Left ventricle myocardium superior (tissue), 1 donor: ENCODE measurements at regions not wholly inside any gene's neighbourhood (a gene's known extent, or its start where the extent isn't known, plus 50 kb on each side); places are given as distances from the start of the nearest gene placed in this dataset.

Experiments used
- ATAC-seq: fragments of 200-7000 bp; cut with Tn5 transposase; one replicate; pipeline ENCODE4 v1.9.1; 2020; ENCODE audit warnings: mild to moderate bottlenecking, moderate library complexity
- DNase-seq: peaks from one replicate; pipeline ENCODE4 v3.0.0-alpha.2; 2020
- intact Hi-C: fragments of 100-400 bp; cut with micrococcal nuclease; formaldehyde crosslinking; loops from one replicate; pipeline ENCODE4 v1.11.0; 2022
- donor health status: DM: no; HTN: yes; CAD: no; lungs with severe emphysema.

DNA sequence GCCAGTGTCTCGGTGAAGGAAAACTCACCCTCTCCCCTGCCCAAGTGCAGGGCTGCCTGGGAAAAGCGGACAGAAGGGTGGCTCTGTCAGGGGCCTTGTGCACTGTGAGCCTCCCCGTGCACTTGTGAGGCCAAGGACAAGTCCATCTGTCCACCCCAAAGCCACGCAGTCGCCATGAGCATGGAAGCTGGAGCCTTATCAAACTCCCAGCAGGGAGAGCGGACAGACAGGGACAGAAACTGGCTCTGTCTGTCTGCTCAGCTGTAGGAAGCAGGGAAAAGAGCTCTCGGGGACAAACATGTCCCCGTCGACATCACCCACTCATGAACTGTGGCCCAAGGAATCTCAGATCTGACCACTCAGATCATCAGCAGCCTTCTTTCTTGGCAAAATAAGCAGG lies 1385.4 kb downstream of the TBC1D22A start:
- no peak for ATAC-seq
- intact Hi-C loops, result no loop called here
- no peak for DNase-seq

DNA sequence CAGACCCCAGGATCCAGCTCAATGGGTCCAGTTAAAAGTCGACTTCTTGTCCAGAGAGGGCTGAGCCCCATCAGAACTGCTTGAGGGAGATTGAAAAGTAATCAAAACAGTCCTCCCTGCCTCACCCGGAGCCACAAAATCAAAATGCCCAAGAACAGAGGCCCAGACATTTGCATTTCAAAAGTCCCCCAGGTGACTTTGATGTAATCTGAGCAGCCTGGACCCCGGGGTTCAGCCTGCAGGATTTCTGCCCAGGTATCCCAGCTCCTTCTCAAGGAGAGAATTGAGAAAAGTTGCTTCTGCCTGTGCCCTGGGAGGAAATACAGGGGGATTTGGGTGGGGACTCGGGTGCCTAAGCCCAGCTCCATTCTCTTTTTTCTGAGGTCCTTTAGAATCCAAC lies 1385.0 kb downstream of the TBC1D22A start:
- DNase-seq (no peak), ATAC-seq (no peak)
- intact Hi-C loops, result no loop called here

DNA sequence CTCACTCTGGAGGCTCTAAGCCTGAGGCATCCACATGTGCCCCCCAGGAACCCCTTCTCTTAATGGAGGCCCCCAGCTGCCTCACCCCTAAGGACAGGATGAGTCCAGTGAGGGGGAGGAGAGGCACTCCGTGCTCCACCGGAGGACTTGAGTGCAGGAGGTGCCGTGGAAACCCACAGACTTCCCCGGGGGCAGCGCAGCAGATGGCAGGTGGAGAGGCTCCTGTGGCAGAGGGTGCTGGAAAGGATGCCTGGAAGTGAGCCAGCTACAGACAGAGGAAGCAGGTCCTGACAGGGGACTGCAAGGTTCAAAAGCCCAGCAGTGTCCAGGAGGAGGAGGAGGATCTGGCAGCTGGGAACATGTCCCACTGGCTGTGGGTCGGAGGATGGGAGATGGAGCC lies 1384.0 kb downstream of the TBC1D22A start:
- intact Hi-C loops, result no loop called here
- no peak for ATAC-seq
- no peak for DNase-seq

DNA sequence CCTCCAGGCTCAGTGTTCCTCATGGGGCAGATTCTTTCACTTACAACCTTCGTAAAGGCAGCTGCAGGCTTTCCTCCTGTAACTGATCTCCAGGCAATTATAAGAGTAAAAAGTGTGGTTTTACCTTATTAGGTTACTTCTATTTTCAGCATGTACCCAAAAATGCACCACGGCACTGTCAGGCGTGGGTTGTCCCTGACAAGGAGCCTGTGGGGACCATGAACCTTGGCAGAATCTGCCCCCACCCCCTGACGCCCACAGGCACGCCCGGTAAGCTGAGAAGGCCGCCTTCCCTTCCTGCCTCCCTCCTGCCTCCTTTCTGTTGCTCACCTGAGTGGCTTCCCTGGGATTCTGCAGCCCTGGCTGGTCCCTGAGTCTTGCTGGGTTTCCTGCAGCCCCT lies 1383.3 kb downstream of the TBC1D22A start:
- intact Hi-C loops, result no loop called here
- ATAC-seq, result no peak
- no peak for DNase-seq

DNA sequence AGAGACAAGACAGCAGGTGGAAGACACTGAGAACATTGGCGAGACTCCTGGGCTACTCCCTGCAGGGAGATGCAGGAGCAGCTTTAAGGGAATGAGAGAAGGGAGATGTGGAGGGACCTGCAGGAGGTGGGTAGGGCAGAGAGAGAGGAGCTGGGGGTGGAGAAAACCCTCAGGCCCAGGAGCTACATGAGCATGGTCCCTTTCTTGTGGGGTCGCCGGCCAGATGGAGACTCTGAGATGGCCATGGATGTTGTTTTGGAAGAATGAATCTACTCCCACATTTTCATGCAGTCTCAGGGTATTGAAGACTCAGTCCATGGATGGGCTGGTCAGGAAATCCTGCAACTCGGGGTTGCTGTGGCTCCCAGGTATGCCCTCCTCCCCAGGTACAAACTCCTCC lies 1381.9 kb downstream of the TBC1D22A start:
- DNase-seq (no peak), ATAC-seq (no peak)
- intact Hi-C loops, result no loop called here

DNA sequence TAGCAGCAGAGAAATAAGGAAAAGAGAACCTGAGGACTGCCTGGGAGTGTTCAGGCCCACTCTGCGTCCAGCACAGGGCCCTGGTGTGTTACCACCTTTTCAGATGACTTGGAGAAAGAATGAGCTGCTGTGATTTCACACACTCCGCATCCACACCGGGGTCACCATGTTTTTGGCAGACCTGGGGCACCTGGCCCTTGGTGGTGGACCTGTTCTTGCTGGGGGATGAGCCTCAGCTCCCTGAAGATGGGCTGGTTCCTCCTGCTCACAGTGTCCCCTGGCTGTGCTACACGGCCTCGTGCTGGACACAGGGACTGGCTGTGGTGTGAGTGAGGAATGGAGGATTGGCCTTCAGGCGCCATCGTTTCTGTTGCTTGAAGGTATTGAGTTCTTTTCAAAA lies 1381.4 kb downstream of the TBC1D22A start:
- intact Hi-C loops, result no loop called here
- DNase-seq (no peak), ATAC-seq (no peak)

DNA sequence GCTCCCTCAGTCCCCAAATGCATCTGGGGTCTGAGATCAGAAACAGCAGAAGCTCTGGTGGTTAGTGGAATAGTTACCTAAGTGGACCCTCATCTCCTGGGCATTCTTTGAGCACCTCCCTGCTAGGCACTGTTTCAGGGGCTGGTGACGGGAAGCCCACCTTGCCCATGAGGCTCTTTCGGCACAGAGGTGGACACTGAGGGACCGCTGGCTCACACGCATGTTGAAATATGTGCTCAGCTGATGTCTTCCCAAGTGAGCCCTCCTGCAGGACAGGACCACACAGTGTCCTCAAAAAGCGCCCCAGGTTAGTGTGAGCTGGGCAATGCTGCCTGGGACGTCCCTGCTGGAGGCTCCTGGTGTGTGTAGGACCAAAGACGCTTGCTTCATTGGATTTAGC lies 1379.9 kb downstream of the TBC1D22A start:
- intact Hi-C loops, result no loop called here
- DNase-seq (no peak), ATAC-seq (no peak)

DNA sequence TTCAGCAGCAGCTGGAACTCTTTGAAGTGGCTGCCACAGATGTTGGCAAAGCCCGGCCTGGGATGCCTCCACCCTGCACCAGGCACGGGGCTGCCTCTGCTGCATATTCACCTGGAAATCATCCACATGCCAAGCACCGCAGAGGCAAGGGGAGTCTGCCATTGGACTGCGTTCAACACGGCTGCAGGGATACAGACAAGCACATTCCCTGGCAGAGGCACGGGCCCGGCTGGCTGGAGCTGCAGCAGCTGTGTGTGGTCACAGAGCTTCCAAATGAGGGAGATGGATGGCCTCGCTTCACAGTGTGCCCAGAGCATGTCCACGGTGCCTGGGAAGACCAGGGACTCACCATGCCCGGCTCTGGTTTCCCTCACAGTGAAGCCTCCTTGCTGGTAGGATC lies 1378.9 kb downstream of the TBC1D22A start:
- ATAC-seq, result no peak
- no peak for DNase-seq
- intact Hi-C loops, result no loop called here

DNA sequence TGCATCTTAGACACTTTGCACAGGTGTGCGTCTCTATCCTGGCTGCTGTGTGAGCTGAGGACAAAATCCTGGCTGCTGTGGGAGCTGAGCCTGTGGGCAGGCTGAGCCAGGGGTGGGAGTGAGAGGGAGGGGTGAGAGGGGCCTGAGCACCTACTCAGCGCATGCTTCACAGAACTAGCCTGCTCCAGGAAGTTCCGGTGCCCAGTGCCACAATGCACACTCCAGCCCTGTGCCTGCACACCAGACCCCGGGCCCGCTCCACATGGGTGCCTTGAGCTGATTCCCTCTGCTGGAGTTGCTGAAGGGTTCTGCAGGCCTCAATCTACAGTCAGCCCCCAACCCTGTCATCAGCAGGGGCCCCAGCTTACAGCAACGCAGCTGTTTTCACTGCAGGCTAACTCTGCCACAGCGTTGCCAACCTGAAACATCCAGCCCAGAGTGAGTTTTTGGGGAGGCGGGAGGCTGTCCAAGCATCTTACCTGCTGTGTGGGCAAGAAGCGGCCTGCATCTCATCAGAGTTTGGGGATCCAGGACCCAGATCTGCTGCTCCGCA lies 1377.9 kb downstream of the TBC1D22A start:
- intact Hi-C loops, result no loop called here
- ATAC-seq (no peak), DNase-seq (no peak)

DNA sequence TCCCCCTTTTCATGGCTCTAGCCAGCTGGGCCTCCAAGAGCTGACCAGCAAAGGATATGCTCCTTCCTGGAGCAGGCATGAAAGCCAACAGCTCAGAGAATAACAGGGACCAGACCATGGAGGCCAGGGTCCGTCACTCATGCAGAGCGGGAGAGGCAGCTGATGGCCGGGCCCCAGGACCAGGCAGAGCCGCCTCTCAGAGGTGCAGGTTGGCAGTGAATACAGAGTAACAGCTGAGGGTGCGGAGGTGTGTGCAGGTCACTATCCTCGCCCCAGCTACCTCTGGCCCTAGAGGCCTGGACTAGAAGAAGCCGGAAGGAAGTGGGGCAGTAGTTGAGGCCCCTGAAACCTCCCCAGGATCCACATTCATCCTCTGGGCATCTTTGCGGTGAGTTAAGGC lies 1377.3 kb downstream of the TBC1D22A start:
- DNase-seq (no peak), ATAC-seq (no peak)
- intact Hi-C loops, result no loop called here

DNA sequence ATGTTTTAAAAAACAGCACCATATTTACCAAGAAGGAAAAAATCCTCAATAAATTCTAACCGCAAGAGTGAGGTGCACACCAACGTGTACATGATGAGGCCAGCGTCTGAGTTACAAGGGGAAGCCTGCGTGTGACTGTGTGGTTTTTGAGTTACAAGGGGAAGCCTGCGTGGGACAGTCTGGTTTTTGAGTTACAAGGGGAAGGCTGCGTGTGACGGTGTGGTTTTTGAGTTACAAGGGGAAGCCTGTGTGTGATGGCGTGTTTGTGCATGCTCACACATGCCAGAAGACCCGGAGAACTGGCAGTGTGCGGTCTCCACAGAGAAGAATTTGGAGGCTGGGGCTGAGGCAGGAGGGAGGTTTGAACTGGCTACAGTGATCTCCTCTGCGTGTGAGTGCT lies 1376.4 kb downstream of the TBC1D22A start:
- ATAC-seq, result no peak
- intact Hi-C loops, result no loop called here
- DNase-seq, result no peak

DNA sequence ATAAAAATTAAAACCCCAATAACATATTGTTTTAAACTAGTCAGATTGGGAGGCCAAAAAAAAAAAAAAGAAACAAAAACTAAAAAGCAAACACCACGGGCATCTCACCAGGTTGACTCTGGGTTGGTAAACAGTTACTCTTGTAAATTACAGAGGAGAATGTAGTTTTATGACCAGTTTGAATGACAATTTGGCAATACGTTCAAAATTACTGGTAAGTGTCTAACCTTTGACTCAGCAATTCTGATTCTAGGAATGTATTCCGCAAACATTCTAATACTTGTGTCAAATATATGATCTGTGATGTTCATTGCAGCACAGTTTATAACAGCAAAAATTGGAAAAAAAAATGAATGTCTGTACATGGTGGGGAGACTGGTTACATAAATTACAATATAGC lies 1376.0 kb downstream of the TBC1D22A start:
- no peak for ATAC-seq
- intact Hi-C loops, result no loop called here
- no peak for DNase-seq

DNA sequence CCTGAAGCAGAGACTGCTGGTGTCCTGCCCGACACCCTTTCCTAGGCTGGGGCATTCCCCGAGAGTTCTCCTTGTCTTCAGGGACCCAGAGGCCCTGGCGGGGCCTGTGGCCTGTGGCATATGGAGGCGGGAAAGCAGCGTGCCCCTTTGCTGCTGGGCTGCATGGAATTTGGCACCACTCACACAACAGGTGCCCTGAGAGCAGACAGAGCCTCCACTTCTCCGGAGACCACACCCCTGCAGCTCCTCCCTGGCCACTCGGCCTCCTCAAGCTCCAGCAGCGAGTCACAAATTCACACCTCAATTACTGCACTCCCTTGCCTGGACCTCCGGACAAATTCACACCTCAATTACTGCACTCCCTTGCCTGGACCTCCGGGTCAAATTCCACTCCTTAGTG lies 1375.2 kb downstream of the TBC1D22A start:
- ATAC-seq, result no peak
- intact Hi-C loops, result no loop called here
- no peak for DNase-seq

DNA sequence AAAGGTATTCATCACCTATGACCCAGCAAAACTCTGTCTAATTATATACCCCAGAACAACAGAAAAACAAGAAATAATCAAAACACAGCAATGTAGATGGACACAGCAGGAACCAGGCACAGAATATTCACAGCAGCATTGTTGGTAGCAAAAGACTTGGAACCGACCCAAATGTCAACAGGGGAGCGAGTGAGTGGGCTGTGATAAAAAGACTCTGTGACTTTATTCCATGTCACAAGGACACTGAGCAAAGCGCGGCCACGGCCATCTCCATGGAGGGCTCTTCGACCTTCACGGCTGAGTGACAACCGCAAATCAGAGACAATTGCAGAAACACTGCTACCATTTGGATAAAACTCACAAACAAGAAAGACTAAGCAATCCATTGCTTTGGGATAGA lies 1373.1 kb downstream of the TBC1D22A start:
- ATAC-seq, result no peak
- intact Hi-C loops, result no loop called here
- no peak for DNase-seq

DNA sequence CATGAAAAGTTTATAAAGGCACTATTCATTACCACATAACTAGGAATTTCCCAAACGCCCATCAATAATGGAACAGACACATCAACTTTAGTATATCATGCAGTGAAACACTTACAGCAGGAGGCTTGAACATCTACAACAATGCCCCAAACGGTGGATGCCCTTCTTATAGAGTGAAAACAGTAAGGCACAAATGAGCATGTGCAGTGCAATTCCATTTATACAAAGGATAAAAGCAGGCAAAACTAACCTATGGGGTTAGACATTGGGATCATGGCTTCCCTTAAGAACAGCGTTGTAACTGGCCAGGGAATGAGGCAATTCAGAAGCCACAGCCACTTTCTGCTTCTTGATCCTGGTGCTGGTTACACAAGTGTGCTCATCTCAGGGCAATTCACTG lies 1363.0 kb downstream of the TBC1D22A start:
- intact Hi-C loops, result no loop called here
- no peak for DNase-seq
- ATAC-seq, result no peak

DNA sequence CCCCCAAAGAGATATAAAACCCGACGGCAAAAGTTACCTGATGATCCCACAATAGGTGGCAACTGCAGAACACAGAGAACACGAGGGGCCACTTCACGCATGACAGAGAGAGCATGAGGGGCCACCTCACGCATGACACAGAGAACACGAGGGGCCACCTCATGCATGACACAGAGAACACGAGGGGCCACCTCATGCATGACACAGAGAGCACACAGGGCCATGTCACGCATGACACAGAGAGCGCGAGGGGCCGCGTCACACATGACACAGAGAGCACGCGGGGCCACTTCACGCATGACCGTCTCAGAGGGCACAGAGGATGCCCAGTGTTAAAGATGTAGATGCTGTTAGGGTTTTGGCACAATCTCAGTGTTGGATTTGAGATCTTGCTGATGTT lies 1359.5 kb downstream of the TBC1D22A start:
- intact Hi-C loops, result no loop called here
- DNase-seq (no peak), ATAC-seq (no peak)

DNA sequence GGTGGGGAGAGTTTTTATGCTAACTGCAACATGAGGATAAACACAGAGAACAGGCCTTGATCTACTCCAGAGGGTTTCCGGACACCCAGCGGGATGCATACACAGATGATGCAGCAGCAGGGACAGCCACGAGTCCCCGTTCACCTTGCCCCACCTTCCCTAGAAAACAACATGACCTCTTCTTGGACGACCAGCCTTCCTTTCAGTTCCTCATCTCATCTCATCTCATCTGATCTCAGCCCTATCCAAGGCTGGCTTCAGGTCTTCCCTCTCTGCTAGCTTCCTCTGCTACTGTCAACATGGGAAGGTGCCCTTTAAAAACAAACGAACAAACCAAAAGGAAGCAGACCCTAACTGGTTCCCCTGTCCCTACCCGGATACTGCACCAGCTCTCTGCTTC lies 1356.2 kb downstream of the TBC1D22A start:
- intact Hi-C loops, result no loop called here
- ATAC-seq, result no peak
- DNase-seq, result no peak

DNA sequence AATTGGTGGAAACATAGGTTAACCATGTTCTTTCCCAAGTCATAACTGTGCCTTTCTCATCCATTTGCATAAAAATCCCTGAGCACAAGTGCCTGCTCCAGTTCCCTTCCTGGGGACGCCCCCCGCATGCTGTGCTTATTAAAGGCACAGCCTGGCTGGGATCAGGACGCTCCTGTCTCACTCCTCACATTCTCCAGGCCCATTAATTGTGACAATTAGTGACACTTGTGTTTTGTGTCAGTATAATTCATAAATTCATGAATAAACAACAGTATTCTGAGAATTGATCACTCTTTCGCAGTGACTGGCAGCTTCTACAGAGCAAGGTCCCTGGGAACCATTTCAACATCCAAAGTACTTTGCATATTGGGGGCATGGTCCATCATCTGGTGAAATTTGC lies 1354.4 kb downstream of the TBC1D22A start:
- no peak for DNase-seq
- intact Hi-C loops, result no loop called here
- no peak for ATAC-seq

DNA sequence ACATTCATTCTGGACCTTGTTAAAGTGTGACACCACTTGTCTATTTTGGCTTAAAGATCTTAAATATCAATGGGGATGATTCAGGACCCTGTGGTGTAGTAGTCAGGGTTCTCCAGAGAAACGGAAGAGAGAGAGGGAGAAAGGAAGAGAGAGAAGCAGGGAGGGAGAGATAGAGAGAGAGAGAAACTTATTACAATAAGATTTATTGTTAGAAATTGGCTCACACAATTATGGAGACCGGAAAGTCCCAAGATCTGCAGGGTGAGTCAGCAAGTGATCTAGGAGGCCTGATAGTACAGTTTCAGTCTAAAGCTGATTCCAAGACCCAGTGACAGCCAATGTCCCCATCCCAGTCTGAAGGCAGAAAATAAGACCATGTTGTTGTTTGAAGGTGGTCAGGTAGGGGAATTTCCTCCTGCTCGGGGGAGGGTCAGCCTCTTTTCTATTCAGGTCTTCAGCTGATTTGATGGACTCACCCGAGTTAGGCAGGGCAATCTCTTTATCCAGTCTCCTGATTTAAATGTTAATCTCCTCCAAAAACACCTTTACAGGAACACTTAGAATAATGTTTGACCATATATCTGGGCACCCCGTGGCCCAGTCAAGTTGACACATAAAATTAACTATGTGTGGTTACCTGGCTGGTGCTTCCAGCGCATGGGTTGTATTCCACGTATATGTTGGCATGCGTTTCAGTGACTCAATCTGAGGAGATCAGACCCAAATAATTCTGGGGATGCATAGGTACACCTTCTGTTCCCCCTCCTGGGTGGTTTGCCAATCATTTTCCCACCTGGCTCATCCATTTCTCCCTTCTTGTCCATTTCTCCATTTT lies 1350.5 kb downstream of the TBC1D22A start:
- DNase-seq (no peak), ATAC-seq (no peak)
- intact Hi-C loops, result no loop called here

DNA sequence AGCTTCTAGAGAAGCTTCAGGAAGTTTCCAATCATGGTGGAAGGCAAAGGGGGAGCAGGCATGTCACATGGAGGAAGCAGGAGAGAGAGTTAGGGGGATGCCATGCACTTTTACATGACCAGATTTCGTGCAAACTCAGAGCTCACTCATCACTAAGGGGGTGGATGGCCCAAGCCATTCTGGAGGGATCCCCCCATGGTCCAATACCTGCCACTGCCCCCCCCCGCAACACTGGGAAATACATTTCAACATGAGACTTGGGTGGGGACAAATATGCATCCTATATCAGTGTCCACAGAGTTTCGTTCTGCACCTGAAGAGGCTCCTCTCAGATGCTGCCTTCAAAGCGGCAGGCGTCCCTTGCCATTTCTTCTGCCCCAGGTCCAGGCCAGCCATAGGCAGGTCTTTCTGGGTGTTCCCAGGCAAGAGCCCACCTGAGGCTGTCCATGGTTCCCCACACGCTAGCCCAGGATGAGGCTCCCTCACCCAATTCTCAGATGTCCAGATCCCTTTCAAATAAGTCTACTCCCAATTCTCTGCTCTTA lies 1344.3 kb downstream of the TBC1D22A start:
- DNase-seq (no peak), ATAC-seq (no peak)
- intact Hi-C loops, result no loop called here

DNA sequence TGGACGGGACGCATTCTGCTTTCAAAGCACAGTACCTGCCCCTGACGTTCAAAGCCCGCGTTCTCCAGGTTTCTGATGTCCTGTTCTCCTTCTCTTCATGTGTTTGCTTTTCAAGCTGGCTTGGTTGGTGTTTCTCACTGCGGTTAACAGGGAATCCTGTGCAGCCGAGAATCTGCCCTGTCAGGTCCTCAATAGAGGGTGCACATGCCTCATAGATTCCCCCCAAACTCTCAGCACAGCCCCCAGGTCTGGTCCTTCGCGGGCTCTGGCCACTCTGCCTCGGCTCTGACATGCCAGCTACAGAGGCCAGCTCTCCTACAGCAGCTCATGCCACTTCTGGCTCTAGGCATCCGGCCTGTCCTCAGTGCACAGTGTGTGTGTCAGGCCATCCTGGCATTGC lies 1343.8 kb downstream of the TBC1D22A start:
- ATAC-seq (no peak), DNase-seq (no peak)
- intact Hi-C loops, result no loop called here
